ENCODE measurements at regions not wholly inside any gene's neighbourhood (a gene's known extent, or its start where the extent isn't known, plus 50 kb on each side); places are given as distances from the start of the nearest gene placed in this dataset.

DNA sequence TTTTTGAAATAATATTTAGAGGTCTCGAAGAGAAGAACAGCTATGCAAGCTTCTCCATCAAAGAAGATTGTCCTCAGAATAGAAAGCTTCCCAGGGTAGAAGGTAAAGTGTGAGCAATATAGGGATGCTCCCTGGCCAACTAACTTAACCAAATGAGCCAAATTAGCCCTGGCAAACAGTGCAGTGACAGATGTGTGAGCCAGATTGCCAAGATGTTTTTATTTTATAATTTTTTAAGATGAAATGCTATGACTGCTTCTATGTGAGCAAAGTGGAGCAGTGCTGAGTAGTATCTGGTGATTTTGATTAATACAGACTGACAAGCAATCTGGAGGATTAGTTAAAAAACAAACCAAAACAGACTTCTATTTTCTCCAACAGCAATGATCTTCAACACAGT lies 202.1 kb downstream of the NOVA1 start:
- in situ Hi-C loops (cut with HindIII; ENCODE audit: low sequenced_read_pairs), result no loop called here

DNA sequence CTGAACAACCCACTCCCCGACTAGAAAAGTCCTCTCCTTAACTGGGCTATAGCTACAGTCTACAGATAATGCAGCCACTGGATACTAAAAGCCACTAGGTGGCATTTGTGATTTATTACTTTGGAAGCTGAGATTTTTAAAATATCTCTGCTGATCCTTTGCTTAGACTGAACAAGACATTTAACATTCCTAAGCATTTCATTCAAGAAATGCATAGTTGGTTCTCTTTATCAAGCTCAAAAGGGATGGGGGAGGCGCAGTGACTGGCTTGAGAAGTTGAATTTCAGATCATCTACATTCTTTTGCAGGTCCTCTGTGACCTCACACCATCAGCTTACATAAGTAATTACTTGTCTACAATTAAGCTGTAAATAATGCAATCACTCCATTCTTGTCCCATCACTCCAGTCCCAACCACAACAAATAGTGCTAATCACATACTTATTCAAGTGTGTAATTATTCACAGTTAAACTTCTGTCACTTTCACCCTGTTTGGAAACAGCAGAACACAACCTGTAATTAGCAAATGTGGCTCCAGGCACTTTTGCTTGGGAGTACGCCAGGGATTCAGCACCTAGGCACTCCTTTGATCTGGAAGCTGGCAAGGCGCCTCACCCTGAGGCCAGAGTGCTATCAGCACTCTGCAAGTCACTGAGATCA lies 203.6 kb downstream of the NOVA1 start:
- in situ Hi-C loops (cut with HindIII; ENCODE audit: low sequenced_read_pairs), result no loop called here
- peak; percentile 83 for DNase-seq (ENCODE audit: low spot score)

More for the DNA sequence above, 202.1 kb downstream of the NOVA1 start:
- DNase-seq (ENCODE audit: low spot score), result peak; percentile 79

DNA sequence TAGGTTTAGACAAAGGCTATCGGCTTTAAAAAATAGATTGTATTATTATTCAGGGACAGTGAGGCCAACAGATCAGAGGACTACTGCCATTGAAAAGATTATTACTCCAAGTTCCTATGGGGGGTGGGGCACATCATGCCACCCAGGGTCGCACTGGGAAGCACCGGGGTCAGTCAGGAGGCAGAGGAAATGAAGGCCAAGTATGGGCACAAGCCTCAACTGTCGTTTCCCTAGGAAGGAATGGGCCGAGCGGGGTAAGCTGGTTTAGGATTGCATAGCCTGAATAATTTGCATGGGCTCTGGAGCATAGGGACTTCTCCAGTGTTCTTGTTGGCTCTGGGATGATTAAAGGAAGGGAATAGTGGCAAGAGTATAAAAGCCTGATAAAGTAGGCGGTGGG lies 205.3 kb downstream of the NOVA1 start:
- in situ Hi-C loops (cut with HindIII; ENCODE audit: low sequenced_read_pairs), result no loop called here
- DNase-seq (ENCODE audit: low spot score), result no peak

DNA sequence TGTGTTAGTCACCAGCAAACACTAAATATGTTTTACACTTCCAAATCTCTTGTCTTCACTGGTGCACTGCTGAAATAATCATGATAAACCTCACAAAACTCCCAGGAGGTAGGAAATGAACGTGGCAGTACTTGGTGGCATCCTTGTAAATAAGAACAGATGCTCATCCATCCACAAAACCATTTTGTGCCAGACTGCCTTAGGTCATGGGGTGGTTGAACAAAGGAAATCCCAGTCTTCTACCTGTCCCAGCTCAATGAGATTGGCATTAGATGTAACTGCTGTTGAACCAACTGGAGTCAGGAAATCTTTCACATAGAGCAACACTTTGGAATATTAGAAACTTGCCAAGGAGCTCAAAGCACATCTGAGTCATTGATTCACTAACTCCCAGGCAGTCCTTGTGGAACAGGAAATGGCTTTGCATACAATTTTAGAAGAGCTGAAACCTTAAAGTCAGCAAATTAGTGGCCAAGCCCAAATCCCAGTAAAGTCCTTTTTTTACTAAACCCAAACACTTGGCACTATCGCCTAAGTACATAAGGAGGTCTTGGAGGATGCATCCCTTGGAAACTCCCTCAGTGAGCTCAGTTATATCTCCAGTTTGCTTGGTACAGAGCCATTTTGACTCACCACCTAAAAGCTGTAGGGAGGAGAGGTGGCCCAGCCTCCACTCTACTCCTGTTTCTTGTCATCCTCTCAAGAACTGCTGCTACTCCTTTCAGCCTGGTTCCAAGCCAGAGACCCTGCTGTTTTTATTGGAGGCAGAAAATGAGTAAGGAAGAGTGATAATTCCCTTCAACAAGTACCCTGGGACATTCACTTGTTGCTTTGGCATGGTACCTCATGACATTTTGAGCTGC lies 208.0 kb downstream of the NOVA1 start:
- in situ Hi-C loops (cut with HindIII; ENCODE audit: low sequenced_read_pairs), result no loop called here

DNA sequence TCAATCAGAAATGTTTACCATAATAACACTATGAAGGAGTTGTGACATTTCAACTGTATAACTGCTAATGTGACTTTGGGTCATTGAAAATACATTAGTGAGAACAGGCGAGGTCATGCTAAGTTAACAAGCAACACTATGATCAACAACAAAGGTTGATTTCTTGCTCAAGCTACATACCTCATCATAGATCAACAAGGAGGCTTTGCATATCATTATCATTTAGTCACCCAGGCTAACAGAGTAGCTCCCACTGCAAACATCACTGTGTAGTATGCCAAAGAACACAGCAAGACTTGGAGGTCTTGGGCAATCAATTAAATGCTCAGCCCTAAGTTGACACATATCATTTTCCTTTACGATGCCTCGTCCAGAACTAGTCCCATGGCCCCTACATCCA lies 212.5 kb downstream of the NOVA1 start:
- in situ Hi-C loops (cut with HindIII; ENCODE audit: low sequenced_read_pairs), result no loop called here

More for the DNA sequence above, 208.0 kb downstream of the NOVA1 start:
- peak; percentile 69 for DNase-seq (ENCODE audit: low spot score)

DNA sequence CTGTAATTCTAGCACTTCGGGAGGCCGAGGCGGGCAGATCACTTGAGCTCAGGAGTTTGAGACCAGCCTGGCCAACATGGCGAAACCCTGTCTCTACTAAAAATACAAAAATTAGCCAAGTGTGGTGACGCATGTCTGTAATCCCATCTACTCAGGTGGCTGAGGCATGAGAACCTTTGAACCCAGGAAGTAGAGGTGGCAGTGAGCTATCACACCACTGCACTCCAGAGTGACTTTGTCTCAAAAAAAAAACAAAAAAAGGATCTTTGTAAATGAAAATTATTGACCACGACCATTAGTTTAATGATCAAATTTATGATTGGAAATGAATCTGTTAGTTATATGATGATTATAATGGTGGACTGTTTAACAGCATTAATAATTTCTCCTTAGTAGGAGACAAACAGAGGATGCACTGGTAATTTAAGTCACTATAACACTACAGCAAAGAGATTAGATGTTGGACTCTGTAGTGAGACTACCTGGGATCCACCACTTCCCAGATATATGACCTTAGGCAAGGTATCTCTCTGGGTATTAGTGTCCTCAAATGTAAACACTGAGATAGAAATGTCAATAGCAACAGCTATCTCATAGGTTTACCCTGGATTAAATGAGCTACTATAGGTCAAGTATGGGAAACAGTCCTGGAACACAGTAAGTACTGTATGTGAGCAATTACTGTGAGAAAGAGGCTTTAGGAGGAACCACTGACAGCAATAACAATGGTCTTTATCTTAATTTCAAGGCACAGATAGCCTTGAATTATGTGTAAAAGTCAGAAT lies 214.7 kb downstream of the NOVA1 start:
- in situ Hi-C loops (cut with HindIII; ENCODE audit: low sequenced_read_pairs), result no loop called here

More for the DNA sequence above, 212.5 kb downstream of the NOVA1 start:
- DNase-seq (ENCODE audit: low spot score), result no peak

DNA sequence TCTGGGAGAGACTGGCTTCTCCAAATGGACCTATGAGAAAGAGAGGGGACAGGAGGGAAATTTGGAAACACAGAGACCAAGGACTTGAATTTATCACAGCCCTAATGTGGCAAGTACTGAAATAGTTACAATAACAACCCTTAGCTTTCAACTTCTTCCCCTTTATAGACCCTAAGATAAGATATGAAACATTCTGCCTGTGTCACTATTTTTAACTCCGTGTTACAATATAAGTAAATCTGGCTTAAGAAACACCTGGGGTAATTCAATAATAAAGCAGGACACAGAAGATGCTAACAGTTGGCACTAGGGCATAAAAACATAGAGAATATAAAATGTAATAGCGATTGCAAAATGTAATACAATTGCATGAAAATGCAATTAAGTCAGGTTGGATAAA lies 216.4 kb downstream of the NOVA1 start:
- DNase-seq (ENCODE audit: low spot score), result no peak

More for the DNA sequence above, 214.7 kb downstream of the NOVA1 start:
- DNase-seq (ENCODE audit: low spot score), result no peak

DNA sequence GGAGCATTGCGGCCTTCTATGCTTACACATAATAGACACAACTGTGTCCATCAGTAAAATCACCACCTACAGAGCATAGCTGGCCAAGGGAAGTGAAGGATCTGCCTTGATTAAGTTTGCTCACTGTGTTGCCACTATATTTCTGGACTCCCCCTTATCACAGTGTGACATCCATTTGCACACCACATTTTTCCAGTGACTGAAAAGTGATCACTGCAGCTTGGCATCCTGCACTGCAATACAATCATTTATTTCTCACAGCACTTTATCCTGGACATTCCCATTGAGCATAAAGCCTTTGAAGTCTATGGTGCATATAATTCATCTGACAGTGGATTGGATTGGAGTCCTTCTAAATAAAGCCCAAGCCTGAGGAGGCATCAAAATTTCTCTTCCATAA lies 217.2 kb downstream of the NOVA1 start:
- no peak for DNase-seq (ENCODE audit: low spot score)
- in situ Hi-C loops (cut with HindIII; ENCODE audit: low sequenced_read_pairs), result no loop called here

More for the DNA sequence above, 216.4 kb downstream of the NOVA1 start:
- in situ Hi-C loops (cut with HindIII; ENCODE audit: low sequenced_read_pairs), result no loop called here

DNA sequence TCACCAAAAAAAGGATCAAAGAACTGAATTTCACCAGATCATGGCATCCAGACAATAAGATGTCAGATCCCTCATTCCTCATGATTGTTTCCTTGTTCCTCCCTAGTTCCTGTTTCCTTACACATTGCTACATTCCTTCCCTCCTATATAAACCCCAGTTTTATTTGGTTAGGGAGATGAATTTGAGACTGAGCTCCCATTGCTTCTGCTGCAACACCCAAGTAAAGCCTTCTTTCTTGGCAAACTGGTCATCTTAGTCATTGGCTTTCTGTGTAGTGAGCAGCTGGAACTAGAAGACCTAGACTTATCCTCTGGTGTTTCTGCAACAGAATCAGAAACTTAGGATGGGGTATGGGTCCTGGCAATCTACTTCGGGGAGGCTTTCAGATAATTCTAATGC lies 217.9 kb downstream of the NOVA1 start:
- no peak for DNase-seq (ENCODE audit: low spot score)
- in situ Hi-C loops (cut with HindIII; ENCODE audit: low sequenced_read_pairs), result no loop called here

DNA sequence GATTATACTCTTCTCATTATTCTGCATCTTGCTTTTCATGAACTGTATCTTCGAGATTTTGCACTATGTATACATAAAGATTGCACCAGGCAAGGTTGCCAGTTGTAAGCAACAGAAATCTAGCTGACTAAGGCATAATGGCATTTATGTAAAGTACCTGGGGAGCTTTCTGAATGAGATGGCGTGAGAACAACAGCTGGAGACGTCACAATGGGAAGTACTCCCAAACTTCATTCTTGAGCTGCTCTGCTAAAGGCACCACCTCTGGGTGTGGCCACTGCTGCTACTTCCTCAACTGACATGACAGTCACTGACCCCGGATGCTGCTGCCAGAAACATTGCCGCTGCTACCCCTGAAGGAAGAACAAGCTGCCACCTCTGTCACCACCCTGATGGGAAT lies 220.7 kb downstream of the NOVA1 start:
- no peak for DNase-seq (ENCODE audit: low spot score)

DNA sequence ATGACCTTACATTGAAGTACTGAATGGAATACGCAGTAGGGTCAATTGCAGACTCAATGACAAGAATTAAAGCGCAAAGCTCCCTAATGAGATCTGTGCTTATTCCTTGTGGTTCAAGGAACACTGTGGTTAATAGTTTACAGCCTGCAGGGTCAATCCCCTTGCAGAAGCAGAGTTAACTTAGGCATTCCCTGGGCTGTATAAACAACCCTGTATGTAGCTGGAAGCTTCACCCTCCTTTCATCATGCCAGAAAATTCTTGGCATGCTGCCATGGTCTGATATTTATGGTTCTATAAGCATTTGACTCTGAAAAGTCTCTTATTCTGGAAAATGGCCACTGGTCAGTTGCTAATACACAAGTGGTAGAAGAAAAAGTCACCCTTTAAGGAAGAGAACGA lies 227.7 kb downstream of the NOVA1 start:
- no peak for DNase-seq (ENCODE audit: low spot score)
- in situ Hi-C loops (cut with HindIII; ENCODE audit: low sequenced_read_pairs), result no loop called here

More for the DNA sequence above, 220.7 kb downstream of the NOVA1 start:
- in situ Hi-C loops (cut with HindIII; ENCODE audit: low sequenced_read_pairs), result no loop called here

DNA sequence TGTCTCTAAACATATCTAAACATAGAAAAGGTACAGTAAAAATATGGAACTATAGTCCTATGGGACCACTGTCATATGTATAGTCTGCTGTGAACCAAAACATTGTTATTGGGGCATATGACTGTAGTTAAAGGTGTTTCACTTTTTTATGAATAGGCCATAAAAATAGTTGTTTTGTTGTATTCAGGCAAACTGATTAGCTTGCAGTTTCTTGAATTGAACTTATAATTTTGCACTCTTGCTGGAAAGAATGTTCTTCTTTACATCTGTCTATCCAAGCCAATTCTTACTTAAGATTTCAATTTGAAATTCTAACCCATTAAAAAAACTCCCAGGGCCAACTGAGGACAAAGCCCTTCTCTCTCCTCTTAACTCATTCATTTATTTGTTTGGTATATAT lies 234.1 kb downstream of the NOVA1 start:
- DNase-seq (ENCODE audit: low spot score), result no peak
- in situ Hi-C loops (cut with HindIII; ENCODE audit: low sequenced_read_pairs), result no loop called here

DNA sequence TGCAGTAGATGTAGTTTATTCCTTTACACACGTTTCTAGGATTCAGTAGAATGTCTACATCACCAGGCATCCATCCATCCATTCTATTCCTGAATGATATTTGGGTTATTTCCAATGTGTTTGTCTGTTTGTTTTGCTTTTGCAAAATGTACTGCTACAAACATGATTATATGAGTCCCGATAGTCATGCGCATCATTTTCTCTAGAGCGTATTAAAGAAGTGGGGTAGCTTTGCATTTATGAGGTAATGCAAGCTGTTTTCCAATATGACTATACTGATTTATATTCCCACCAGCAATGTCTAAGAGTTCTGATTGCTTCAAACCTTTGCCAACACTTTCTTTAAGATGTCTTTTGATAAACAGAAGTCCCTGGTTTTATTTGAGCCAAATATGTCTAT lies 253.2 kb downstream of the NOVA1 start:
- no peak for DNase-seq (ENCODE audit: low spot score)
- in situ Hi-C loops (cut with HindIII; ENCODE audit: low sequenced_read_pairs), result no loop called here

DNA sequence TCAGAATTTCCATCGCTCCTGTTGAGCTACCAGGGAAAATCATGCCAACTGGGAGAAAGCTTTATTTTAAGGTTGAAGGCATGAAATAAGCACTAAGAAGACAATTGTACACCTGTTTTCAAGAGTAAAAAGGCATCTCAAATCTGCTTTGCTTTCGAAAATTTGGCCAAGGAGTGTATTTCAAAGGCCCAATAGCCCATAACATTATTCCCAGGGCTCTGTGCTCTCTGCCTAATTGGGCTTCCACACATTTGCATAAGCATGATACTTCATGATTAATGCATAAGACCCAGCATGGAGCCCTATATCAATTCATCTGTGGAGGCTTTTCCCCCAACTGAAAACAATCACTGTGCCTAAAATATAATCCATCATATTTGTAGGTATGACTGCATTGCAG lies 258.5 kb downstream of the NOVA1 start:
- DNase-seq (ENCODE audit: low spot score), result no peak
- in situ Hi-C loops (cut with HindIII; ENCODE audit: low sequenced_read_pairs), result no loop called here

DNA sequence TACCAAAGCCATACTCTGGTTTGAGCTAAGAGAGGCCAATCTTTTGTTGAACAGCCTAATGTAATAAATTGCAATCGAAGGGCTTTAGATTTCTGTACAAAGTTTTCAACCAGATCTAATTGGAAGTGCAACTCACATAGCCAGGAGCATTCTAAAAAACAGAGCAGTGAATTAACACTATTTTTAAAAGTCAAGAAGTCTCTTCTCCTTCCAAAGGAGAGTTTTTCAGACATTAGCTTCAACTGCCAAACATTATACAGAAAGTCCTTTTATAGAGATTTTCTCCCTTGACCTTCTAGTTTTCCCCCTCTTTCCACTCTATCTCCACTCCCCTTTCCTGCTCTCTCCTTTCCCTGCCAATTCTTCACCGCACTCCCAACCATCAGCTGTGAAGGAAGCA lies 259.6 kb downstream of the NOVA1 start:
- DNase-seq (ENCODE audit: low spot score), result no peak
- in situ Hi-C loops (cut with HindIII; ENCODE audit: low sequenced_read_pairs), result no loop called here

DNA sequence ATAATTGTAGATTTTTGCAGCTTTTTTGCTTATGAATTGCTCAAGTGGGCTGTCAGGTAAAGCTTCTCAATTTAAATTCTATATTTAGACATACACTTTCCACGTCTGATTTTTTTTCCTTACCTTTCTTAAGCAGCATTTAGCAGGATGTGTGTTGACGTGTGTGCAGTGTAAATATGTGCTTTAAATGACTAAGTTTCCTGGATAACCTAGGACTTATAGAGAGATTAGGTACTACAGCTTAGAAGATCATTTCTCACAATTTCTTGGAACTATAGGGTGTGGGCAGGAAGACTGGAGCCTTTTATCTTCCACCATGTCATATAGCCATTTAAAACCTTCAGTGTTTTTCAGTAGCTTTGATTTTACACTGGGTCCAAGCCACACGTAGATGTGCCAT lies 263.5 kb downstream of the NOVA1 start:
- DNase-seq (ENCODE audit: low spot score), result no peak
- in situ Hi-C loops (cut with HindIII; ENCODE audit: low sequenced_read_pairs), result no loop called here

DNA sequence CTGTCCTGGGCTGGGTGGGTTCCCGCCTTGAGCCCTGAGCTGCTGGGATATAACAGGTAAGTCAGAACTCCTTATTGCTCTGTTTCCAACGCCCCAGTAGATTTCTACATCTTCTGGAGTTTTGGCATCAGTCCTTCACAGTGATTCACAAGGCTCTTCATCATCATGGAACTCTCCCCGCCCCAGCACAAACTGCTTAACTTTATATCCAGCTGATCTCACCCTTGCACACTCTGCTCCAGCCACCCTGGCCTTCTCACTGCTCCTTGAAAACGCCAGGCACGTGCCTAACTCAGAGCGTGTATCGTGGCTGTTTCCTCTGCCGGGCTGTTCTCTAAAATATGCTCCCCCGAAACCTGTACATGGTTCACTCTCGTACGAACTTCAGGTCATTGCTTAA lies 264.9 kb downstream of the NOVA1 start:
- DNase-seq (ENCODE audit: low spot score), result no peak
- in situ Hi-C loops (cut with HindIII; ENCODE audit: low sequenced_read_pairs), result no loop called here

DNA sequence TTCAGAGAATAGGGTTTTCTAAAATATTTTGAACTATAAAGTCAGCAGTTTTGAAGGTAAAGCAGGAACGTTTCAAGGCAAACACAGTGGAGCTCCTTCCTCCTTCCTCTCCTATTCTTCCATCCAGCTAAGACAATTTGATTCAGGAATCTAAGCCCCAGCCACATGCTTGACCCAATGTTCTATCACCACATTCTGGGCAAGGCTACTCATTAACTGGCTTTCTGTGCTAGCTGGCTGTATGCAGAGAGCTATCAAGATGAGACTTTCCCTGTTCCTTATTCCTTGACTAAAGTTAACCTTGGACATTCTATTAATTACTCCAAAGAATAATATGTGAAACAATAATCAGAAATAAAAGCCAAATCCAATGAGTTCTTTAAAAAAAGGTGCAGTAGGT lies 266.9 kb downstream of the NOVA1 start:
- in situ Hi-C loops (cut with HindIII; ENCODE audit: low sequenced_read_pairs), result no loop called here
- no peak for DNase-seq (ENCODE audit: low spot score)

DNA sequence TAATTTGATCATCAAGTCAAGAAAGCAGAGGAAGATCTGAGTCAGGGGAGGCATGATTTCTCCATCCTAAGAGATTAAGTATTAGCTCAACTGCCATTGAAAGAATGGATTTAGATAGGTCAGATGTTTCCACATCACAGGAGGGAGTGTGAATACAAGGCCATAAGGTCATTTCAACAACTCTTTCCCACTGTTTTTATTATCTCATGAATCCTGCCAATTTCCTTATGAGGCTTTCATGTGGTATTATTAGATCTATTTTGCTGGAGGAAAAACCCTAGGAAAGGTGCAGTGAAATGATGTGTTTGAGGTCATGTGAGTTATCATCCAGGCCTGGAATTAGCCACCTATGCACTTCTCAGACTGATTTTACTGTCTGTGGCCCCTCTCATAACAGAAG lies 269.0 kb downstream of the NOVA1 start:
- in situ Hi-C loops (cut with HindIII; ENCODE audit: low sequenced_read_pairs), result no loop called here
- no peak for DNase-seq (ENCODE audit: low spot score)

DNA sequence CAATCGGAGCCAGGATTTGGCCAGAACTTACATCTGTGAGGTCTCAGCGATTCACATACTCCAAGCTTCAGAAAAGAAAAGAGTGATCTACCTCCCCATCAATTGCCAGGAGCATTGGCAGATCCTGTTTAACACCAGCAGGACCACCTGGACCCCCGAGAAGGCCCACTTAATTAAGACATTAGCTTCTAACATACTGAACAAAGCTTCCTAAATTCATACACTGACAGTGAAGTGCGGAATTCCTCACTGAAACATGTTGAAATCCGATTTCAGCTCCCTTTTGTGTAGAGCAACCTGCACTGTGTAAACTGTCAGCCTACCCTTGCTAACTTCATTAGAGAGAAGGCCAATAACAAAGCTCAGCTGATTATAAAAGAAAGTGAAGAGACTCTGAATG lies 274.0 kb downstream of the NOVA1 start:
- DNase-seq (ENCODE audit: low spot score), result no peak
- in situ Hi-C loops (cut with HindIII; ENCODE audit: low sequenced_read_pairs), result no loop called here

All from G401 (cell line).